ENCODE measurements at regions not wholly inside any gene's neighbourhood (a gene's known extent, or its start where the extent isn't known, plus 50 kb on each side); places are given as distances from the start of the nearest gene placed in this dataset.

- Histone ChIP-seq H3K27ac (ENCODE audit: low read depth, low read length, poor library complexity, severe bottlenecking) (no peak overlapping the region), H3K27me3 (replicated peaks; ENCODE audit: insufficient read depth, low read depth, low read length, poor library complexity) (no peaks in the 10 kb centered on the region), H3K9me3 (ENCODE audit: low read depth, low read length, poor library complexity, severe bottlenecking) (no peaks in the 10 kb centered on the region), H3K36me3 (ENCODE audit: insufficient read depth, low read length, poor library complexity, severe bottlenecking) (no peaks in the 10 kb centered on the region), H3K4me1 (ENCODE audit: insufficient read depth, low read length, poor library complexity, severe bottlenecking) (no peaks in the 10 kb centered on the region), H3K4me3 (ENCODE audit: low read depth, low read length, poor library complexity, severe bottlenecking) (no peak overlapping the region)
- no TSS peak for BruUV-seq (replicated peaks)
- ChIA-PET POLR2A (ENCODE audit: low non-redundant PET) (no interaction called here), CTCF (no interaction called here)
- DNase-seq (ENCODE audit: low spot score): no peak
- TF ChIP-seq CTCF (conservative IDR thresholded peaks at IDR 0.05; ENCODE audit: low read depth, low read length): no peak
- TF ChIP-seq EZH2 (IDR thresholded peaks at IDR 0.05; ENCODE audit: borderline replicate concordance, low read depth, low read length, poor library complexity, severe bottlenecking): no peak
- intact Hi-C loops (cut with micrococcal nuclease; ENCODE audit: unreplicated experiment): no loop called here
Measured at GRCh38 chr2:18474700-18475099, 85.8 kb downstream of the RDH14 start.

- intact Hi-C loops (cut with micrococcal nuclease; ENCODE audit: unreplicated experiment): no loop called here
- BruUV-seq (replicated peaks): no TSS peak
- CTCF ChIA-PET: no interaction called here
- POLR2A ChIA-PET (ENCODE audit: low non-redundant PET): no interaction called here
- Histone ChIP-seq H3K9me3 (ENCODE audit: low read depth, low read length, poor library complexity, severe bottlenecking) (no peaks in the 10 kb centered on the region), H3K36me3 (ENCODE audit: insufficient read depth, low read length, poor library complexity, severe bottlenecking) (no peaks in the 10 kb centered on the region), H3K27me3 (replicated peaks; ENCODE audit: insufficient read depth, low read depth, low read length, poor library complexity) (no peaks in the 10 kb centered on the region), H3K4me3 (ENCODE audit: low read depth, low read length, poor library complexity, severe bottlenecking) (no peak overlapping the region), H3K4me1 (ENCODE audit: insufficient read depth, low read length, poor library complexity, severe bottlenecking) (no peaks in the 10 kb centered on the region), H3K27ac (ENCODE audit: low read depth, low read length, poor library complexity, severe bottlenecking) (no peak overlapping the region)
- DNase-seq (ENCODE audit: low spot score): peak; percentile 46
- no peak for TF ChIP-seq EZH2 (IDR thresholded peaks at IDR 0.05; ENCODE audit: borderline replicate concordance, low read depth, low read length, poor library complexity, severe bottlenecking)
- no peak for TF ChIP-seq CTCF (conservative IDR thresholded peaks at IDR 0.05; ENCODE audit: low read depth, low read length)
Measured at GRCh38 chr2:18473241-18474181, 86.9 kb downstream of the RDH14 start.

GRCh38 chr2:18467749-18468360 lies 92.6 kb downstream of the RDH14 start:
- no TSS peak for BruUV-seq (replicated peaks)
- Histone ChIP-seq H3K4me3 (ENCODE audit: low read depth, low read length, poor library complexity, severe bottlenecking) (no peak overlapping the region), H3K4me1 (ENCODE audit: insufficient read depth, low read length, poor library complexity, severe bottlenecking) (no peaks in the 10 kb centered on the region), H3K27ac (ENCODE audit: low read depth, low read length, poor library complexity, severe bottlenecking) (no peak overlapping the region), H3K27me3 (replicated peaks; ENCODE audit: insufficient read depth, low read depth, low read length, poor library complexity) (no peaks in the 10 kb centered on the region), H3K36me3 (ENCODE audit: insufficient read depth, low read length, poor library complexity, severe bottlenecking) (no peaks in the 10 kb centered on the region), H3K9me3 (ENCODE audit: low read depth, low read length, poor library complexity, severe bottlenecking) (no peaks in the 10 kb centered on the region)
- ChIA-PET POLR2A (ENCODE audit: low non-redundant PET) (no interaction called here), CTCF (no interaction called here)
- TF ChIP-seq EZH2 (IDR thresholded peaks at IDR 0.05; ENCODE audit: borderline replicate concordance, low read depth, low read length, poor library complexity, severe bottlenecking) (no peak), CTCF (conservative IDR thresholded peaks at IDR 0.05; ENCODE audit: low read depth, low read length) (no peak)
- intact Hi-C loops (cut with micrococcal nuclease; ENCODE audit: unreplicated experiment): no loop called here
- no peak for DNase-seq (ENCODE audit: low spot score)

All from A673 (cell line).